HEK293T (cell line): ENCODE measurements at regions not wholly inside any gene's neighbourhood (a gene's known extent, or its start where the extent isn't known, plus 50 kb on each side); places are given as distances from the start of the nearest gene placed in this dataset.

Source experiments
- CTCF ChIA-PET: fragments of 350-600 bp; formaldehyde crosslinking; extraction: SDS; loops from one replicate; lab custom pipeline; 2021; ENCODE audit warnings: antibody characterized with exemption, inconsistent platforms; lab: Yijun Ruan, JAX
- POLR2A ChIA-PET: fragments of 350-600 bp; formaldehyde crosslinking; extraction: SDS; loops from one replicate; lab custom pipeline; 2020; ENCODE audit warnings: antibody characterized with exemption, inconsistent platforms; lab: Yijun Ruan, JAX
- DNase-seq: peaks from one replicate; pipeline ENCODE4 v3.0.0; 2012; ENCODE audit warnings: mixed read lengths; ENCODE audit errors: extremely low spot score
- ARNT ChIP-seq: fragments of 450-650 bp; IDR thresholded peaks from 2 replicates; pipeline ENCODE4 v1.6.1; 2017; ENCODE audit warnings: mild to moderate bottlenecking
- BHLHE40 ChIP-seq: fragments of 450-650 bp; IDR thresholded peaks from 2 replicates; pipeline ENCODE4 v1.6.1; 2016; ENCODE audit warnings: mild to moderate bottlenecking, moderate library complexity, borderline replicate concordance
- CTBP1 ChIP-seq: fragments of 450-650 bp; IDR thresholded peaks from 2 replicates; pipeline ENCODE4 v1.6.1; 2016; ENCODE audit warnings: borderline replicate concordance
- ELF4 ChIP-seq: fragments of 450-650 bp; IDR thresholded peaks from 2 replicates; pipeline ENCODE4 v1.6.1; 2017; ENCODE audit warnings: antibody characterized with exemption
- FOXA1 ChIP-seq: fragments of 450-650 bp; IDR thresholded peaks from 2 replicates; pipeline ENCODE4 v1.6.1; 2016; ENCODE audit warnings: mild to moderate bottlenecking
- FOXK2 ChIP-seq: fragments of 450-650 bp; IDR thresholded peaks from 2 replicates; pipeline ENCODE4 v1.6.1; 2016; ENCODE audit warnings: mild to moderate bottlenecking
- FOXM1 ChIP-seq: fragments of 450-650 bp; IDR thresholded peaks from 2 replicates; pipeline ENCODE4 v1.6.1; 2017; ENCODE audit warnings: mild to moderate bottlenecking, borderline replicate concordance
- HDGF ChIP-seq: fragments of 450-650 bp; IDR thresholded peaks from 2 replicates; pipeline ENCODE4 v1.6.1; 2017; ENCODE audit warnings: antibody characterized with exemption, borderline replicate concordance
- L3MBTL2 ChIP-seq: fragments of 450-650 bp; conservative IDR thresholded peaks from 2 replicates; pipeline ENCODE4 v1.6.1; 2016; ENCODE audit warnings: mild to moderate bottlenecking
- LEF1 ChIP-seq: fragments of 450-650 bp; IDR thresholded peaks from 2 replicates; pipeline ENCODE4 v1.6.1; 2017; ENCODE audit warnings: mild to moderate bottlenecking, borderline replicate concordance
- NFRKB ChIP-seq: fragments of 450-650 bp; IDR thresholded peaks from 2 replicates; pipeline ENCODE4 v1.6.1; 2016; ENCODE audit warnings: mild to moderate bottlenecking, moderate library complexity
- PKNOX1 ChIP-seq: fragments of 450-650 bp; IDR thresholded peaks from 2 replicates; pipeline ENCODE4 v1.6.1; 2016
- SP1 ChIP-seq: fragments of 450-650 bp; IDR thresholded peaks from 2 replicates; pipeline ENCODE4 v1.6.1; 2017
- SUZ12 ChIP-seq: fragments of 450-650 bp; IDR thresholded peaks from 2 replicates; pipeline ENCODE4 v1.6.1; 2016; ENCODE audit warnings: mild to moderate bottlenecking
- TARDBP ChIP-seq: fragments of 450-650 bp; IDR thresholded peaks from 2 replicates; pipeline ENCODE4 v1.6.1; 2016
- ZNF384 ChIP-seq: fragments of 450-650 bp; IDR thresholded peaks from 2 replicates; pipeline ENCODE4 v1.6.1; 2016

DNA sequence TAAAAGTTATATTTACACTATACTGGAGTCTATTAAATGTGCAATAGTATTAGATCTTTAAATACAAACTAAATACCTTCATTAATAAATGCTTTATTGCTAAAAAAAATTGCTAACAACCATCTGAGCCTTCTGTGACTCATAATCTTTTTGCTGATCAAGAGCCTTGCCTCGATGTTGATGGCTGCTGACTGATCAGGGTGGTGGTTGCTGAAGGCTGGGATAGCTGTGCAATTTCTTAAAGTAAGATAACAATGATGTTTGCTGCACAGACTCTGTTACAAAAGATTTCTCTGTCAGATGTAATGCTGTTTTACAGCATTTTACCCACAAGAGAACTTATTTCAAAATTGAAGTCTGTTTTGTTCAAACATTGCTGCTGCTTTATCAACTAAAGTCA lies 421.4 kb upstream of the CYRIA start:
- CTCF ChIA-PET = no interaction called here
- no peak for TF ChIP-seq ARNT
- TF ChIP-seq FOXA1 = no peak
- TF ChIP-seq ZNF384 = no peak
- TF ChIP-seq CTBP1 = no peak
- no peak for TF ChIP-seq SP1
- TF ChIP-seq SUZ12 = no peak
- no peak for TF ChIP-seq FOXK2
- TF ChIP-seq HDGF = no peak
- no peak for TF ChIP-seq PKNOX1
- no peak for TF ChIP-seq LEF1
- no peak for TF ChIP-seq L3MBTL2
- TF ChIP-seq BHLHE40 = no peak
- TF ChIP-seq ELF4 = no peak
- no peak for TF ChIP-seq TARDBP
- TF ChIP-seq NFRKB = no peak
- no peak for DNase-seq
- POLR2A ChIA-PET = no interaction called here

DNA sequence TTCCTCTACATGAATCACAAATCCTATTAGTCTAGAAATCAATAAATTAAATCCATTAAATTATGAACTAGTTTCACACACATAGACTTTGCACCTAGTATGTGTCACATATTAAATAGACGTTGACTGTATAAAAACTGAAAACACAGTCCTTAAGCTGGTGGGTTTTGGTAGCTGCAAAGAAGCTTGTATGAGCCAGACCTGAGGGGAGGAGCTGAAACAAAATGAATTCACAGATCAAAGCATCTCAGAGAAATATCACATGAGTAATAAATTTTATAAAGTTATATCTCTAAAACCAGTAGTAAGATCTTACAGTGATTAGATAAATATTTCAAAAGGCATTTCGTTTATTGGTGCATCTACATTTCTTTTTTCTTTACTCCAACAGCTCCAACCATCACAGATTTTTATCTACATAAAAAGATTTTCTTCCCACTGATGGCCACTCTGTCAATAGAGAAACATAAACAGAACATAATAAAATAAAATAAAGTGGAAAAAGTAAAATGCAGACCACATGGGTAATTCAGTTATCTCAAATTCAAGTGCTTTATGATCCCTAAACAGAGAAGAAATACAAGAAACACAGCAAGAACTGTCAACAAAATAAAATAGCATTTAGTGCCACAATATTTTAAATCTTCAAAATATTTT lies 420.0 kb upstream of the CYRIA start:
- ChIA-PET CTCF (no interaction called here), POLR2A (no interaction called here)
- TF ChIP-seq HDGF (no peak), ZNF384 (no peak)
- DNase-seq = no peak

GRCh38 chr2:17084877-17085276 lies 419.2 kb upstream of the CYRIA start:
- TF ChIP-seq SP1 (no peak), SUZ12 (no peak), FOXK2 (no peak), ZNF384 (no peak), FOXA1 (no peak), BHLHE40 (no peak), PKNOX1 (no peak), CTBP1 (no peak), TARDBP (no peak), NFRKB (no peak), ARNT (no peak), ELF4 (no peak), FOXM1 (no peak), L3MBTL2 (no peak), HDGF (no peak)
- DNase-seq = no peak
- ChIA-PET CTCF (no interaction called here), POLR2A (no interaction called here)

GRCh38 chr2:17083902-17084301 lies 418.3 kb upstream of the CYRIA start:
- DNase-seq = no peak
- TF ChIP-seq FOXA1 (no peak), FOXM1 (no peak), CTBP1 (no peak), SUZ12 (no peak), LEF1 (no peak), NFRKB (no peak), PKNOX1 (no peak), ZNF384 (no peak), BHLHE40 (no peak), TARDBP (no peak)
- ChIA-PET CTCF (no interaction called here), POLR2A (no interaction called here)

- CTCF ChIA-PET = no interaction called here
- TF ChIP-seq TARDBP (no peak), NFRKB (no peak), SP1 (no peak), LEF1 (no peak)
- POLR2A ChIA-PET = no interaction called here
- no peak for DNase-seq
Measured at GRCh38 chr2:17079262-17079661, 413.6 kb upstream of the CYRIA start.

- TF ChIP-seq SUZ12 (no peak), TARDBP (no peak)
- ChIA-PET POLR2A (no interaction called here), CTCF (no interaction called here)
- DNase-seq = no peak
Measured at GRCh38 chr2:17076533-17076932, 410.9 kb upstream of the CYRIA start.

DNA sequence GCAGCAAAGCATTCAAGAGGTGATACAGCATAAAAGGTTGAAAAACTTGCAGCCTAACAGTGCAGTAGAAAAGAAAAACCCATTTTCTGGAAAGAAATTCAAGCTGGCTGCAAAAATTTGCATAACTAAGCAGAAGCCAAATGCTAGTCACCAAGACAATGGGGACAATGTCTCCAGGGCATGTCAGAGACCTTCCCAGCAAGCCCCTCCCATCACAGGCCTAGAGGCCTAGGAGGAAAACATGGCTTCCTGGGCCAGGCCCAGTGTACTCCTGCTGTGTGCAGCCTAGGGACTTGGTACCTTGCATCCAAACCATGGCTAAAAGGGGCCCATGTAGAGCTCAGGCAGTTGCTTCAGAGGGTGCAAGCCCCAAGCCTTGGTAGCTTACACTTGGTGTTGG lies 405.1 kb upstream of the CYRIA start:
- CTCF ChIA-PET = no interaction called here
- TF ChIP-seq LEF1 = no peak
- no peak for TF ChIP-seq ARNT
- TF ChIP-seq NFRKB = no peak
- TF ChIP-seq SUZ12 = no peak

More for the DNA sequence above, 405.1 kb upstream of the CYRIA start:
- no peak for DNase-seq
- POLR2A ChIA-PET = no interaction called here
